HUES64 (cell line): ENCODE measurements at regions not wholly inside any gene's neighbourhood (a gene's known extent, or its start where the extent isn't known, plus 50 kb on each side); places are given as distances from the start of the nearest gene placed in this dataset.

ENCODE experiments used
- H3K27ac ChIP-seq: 2 replicates; pipeline ENCODE4 v1.7.0; 2013; ENCODE audit warnings: low read depth, low read length, inconsistent platforms
- H3K27me3 ChIP-seq: 2 replicates; pipeline ENCODE4 v1.6.1; 2013; ENCODE audit warnings: mild to moderate bottlenecking, low read length; ENCODE audit not compliant: insufficient read depth
- H3K36me3 ChIP-seq: 2 replicates; pipeline ENCODE4 v1.6.1; 2013; ENCODE audit warnings: mild to moderate bottlenecking, low read length; ENCODE audit not compliant: insufficient read depth
- H3K4me1 ChIP-seq: 2 replicates; pipeline ENCODE4 v1.6.1; 2013; ENCODE audit warnings: mild to moderate bottlenecking, low read length, moderate library complexity; ENCODE audit not compliant: insufficient read depth
- H3K4me3 ChIP-seq: 2 replicates; pipeline ENCODE4 v1.5.1; 2013; ENCODE audit warnings: mild to moderate bottlenecking, low read length, moderate library complexity
- H3K9ac ChIP-seq: 2 replicates; pipeline ENCODE4 v1.6.1; 2013; ENCODE audit warnings: mild to moderate bottlenecking, low read depth, low read length
- H3K9me3 ChIP-seq: 2 replicates; pipeline ENCODE4 v1.6.1; 2013; ENCODE audit warnings: low read depth, low read length; ENCODE audit not compliant: insufficient read depth
- WGBS: fragments of 150-250, 120-280 bp; methylation state at CpG from one replicate; pipeline ENCODE4 v1.1.7; 2013; ENCODE audit warnings: missing lambda C conversion rate; 5-methylcytosine and 5-hydroxymethylcytosine counted together

DNA sequence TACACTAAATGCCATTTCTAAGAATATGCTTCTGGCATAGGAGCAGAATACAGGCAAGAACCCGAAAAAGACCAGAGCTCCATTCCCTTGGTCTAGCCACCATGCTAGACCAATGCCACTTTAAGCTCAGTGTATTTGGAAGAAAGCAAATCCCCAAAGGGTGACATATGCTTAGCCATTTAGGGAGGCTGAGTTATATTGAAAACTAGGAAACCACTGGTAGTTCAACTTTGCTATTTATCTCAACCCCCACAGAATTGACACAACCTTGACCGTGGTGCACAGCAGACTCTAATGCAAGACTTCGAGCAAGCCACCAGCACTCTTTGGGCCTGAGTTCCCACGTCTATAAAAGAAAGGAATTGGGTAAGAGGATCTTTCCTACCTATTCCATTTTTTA, 167.9 kb downstream of the ADSS2 start:
- Histone ChIP-seq H3K27me3 (no peaks in the 10 kb centered on the region), H3K36me3 (no peaks in the 10 kb centered on the region), H3K9me3 (0 out of 2 replicates have a peak, but pooled peaks cover under 1% of the 10 kb centered on the region), H3K4me1 (no peaks in the 10 kb centered on the region), H3K4me3 (no peak overlapping the region), H3K9ac (no peak overlapping the region), H3K27ac (no peak overlapping the region)
- WGBS: 94% methylated on average over 3 of the region's 4 CpGs

DNA sequence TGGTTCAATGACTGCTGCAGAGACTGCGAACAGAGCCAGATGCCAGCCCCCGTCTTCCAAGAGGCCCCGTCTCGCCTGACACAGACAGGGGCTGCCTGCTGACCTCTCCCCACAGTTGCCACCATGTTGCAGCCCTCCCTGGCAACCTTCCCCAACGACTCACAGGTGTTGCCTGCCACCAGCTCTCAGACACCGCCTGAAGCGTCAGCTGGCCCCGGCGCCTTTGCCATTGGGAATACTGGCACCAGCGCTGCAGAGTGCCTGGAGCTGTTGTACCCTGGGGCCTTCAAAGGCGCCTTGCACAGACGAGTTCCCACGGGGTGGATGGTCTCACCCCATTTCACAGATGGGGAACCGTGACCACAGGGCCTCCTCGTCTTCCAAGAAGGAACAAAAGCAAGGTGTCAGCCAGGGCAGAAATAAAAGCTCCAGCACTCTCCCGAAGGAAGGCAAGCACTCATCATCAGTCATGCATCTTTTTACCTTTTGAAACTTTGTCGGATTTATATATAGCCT, 167.0 kb downstream of the ADSS2 start:
- Histone ChIP-seq H3K4me1 (no peaks in the 10 kb centered on the region), H3K27ac (no peak overlapping the region), H3K36me3 (no peaks in the 10 kb centered on the region), H3K9me3 (0 out of 2 replicates have a peak, but pooled peaks cover 3% of the 10 kb centered on the region), H3K9ac (no peak overlapping the region), H3K4me3 (no peak overlapping the region), H3K27me3 (no peaks in the 10 kb centered on the region)
- WGBS: 94% methylated on average over 17 of the region's 17 CpGs

DNA sequence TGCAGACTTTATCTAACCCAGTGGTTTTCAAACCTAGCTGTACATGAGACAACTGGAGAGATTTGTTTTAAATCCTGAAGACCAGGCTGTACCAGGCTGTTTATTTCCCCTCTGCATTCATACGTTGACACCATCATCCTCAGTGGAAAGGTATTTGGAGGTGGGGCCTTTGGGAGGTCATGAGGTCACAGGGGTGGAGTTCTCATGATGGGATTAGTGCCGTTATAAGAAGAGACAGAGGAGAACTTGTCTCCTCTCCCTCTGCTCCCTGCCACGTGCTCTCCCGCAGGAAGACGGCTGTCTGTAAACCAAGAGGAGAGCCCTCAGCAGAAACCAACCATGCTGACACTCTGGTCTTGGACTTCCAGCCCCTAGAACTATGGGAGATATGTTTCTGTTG, 165.4 kb downstream of the ADSS2 start:
- Histone ChIP-seq H3K27me3 (no peaks in the 10 kb centered on the region), H3K27ac (no peak overlapping the region), H3K4me1 (no peaks in the 10 kb centered on the region), H3K36me3 (no peaks in the 10 kb centered on the region), H3K9ac (no peak overlapping the region), H3K4me3 (no peak overlapping the region), H3K9me3 (0 out of 2 replicates have a peak, but pooled peaks cover 3% of the 10 kb centered on the region)
- 84% methylated on average over 5 of the region's 5 CpGs for WGBS

DNA sequence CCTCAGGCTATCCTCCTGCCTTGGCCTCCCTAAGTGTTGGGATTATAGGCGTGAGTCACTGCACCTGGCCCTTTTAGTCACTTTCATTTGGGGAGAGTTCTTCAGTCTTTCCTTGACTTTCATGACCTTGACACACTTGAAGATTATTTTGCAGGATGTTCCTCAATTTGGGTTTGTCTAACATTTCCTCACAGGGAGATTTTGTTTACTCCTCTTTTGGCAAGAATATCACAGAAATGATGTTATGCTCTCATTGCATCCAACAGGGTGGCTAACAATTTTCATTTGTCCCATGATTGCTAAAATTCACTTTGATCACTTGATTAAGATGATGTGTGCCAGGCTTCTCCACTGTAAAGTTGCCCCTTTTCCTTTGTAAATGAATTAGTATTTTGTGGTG, 164.0 kb downstream of the ADSS2 start:
- Histone ChIP-seq H3K9ac (no peak overlapping the region), H3K27ac (no peak overlapping the region), H3K9me3 (0 out of 2 replicates have a peak, but pooled peaks cover 3% of the 10 kb centered on the region), H3K36me3 (no peaks in the 10 kb centered on the region), H3K4me1 (no peaks in the 10 kb centered on the region), H3K4me3 (no peak overlapping the region), H3K27me3 (no peaks in the 10 kb centered on the region)
- 100% methylated on average over 1 of the region's 1 CpG for WGBS

DNA sequence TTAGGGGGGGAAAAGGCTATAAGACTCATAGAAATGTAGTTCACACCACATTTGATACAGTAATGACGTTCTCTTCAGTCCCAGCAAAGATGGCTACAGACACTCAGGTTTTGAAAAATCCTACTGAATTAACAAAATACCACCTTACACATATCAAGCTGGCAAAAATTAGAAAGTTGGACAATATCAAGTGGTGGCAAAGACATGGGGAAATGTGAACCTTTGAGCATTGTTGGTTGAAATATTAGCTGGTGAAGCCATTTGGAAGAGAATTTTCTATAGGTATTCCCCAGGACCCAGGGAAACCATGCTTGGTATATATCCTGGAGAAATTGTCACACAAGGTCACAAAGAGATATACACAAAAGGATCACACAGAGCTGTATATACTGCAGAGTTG, 163.0 kb downstream of the ADSS2 start:
- Histone ChIP-seq H3K9me3 (0 out of 2 replicates have a peak, but pooled peaks cover 3% of the 10 kb centered on the region), H3K27ac (no peak overlapping the region)
- 94% methylated on average over 1 of the region's 1 CpG for WGBS

DNA sequence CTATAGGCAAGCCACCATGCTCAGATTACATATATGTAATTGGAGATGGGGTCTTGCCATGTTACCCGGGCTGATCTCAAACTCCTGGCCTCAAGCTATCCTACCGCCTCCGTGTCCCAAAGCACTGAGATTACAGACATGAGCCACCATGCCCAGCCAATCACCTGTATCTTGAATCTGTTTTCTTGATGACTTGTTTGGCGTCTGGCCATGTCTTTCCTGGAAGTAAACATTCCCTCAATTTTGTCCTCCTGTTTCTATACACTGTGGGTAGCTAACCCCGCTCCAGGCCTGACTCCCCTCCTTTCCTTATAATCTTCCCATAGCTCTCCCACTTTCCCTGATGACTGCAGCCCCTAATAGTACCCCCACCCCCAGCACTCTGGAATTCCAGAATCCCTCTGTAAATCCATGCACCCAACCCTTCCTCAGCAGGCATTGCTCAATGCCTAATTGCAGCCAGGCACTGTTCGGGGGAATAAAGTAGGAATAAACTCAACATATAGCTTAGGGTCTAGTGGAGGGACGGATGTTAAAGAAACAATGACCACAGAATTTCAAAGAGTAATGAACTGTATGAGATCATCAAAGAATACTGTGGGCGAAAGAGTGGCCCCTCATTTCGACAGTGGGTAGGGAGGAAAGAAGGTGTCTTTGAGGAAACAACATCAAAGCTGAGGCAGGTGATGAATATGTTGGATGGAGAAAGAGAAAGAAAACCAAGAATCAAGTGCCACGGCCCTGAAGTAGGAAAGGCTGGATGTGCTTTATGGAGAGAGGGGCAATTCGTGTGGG, 161.5 kb downstream of the ADSS2 start:
- 93% methylated on average over 11 of the region's 11 CpGs for WGBS
- no peaks in the 10 kb centered on the region for H3K4me1 ChIP-seq
- H3K9me3 ChIP-seq: 0 out of 2 replicates have a peak, but pooled peaks cover 3% of the 10 kb centered on the region

More for the DNA sequence above, 163.0 kb downstream of the ADSS2 start:
- H3K27me3 ChIP-seq: no peaks in the 10 kb centered on the region
- H3K9ac ChIP-seq: no peak overlapping the region
- no peaks in the 10 kb centered on the region for H3K36me3 ChIP-seq
- no peaks in the 10 kb centered on the region for H3K4me1 ChIP-seq
- H3K4me3 ChIP-seq: no peak overlapping the region

DNA sequence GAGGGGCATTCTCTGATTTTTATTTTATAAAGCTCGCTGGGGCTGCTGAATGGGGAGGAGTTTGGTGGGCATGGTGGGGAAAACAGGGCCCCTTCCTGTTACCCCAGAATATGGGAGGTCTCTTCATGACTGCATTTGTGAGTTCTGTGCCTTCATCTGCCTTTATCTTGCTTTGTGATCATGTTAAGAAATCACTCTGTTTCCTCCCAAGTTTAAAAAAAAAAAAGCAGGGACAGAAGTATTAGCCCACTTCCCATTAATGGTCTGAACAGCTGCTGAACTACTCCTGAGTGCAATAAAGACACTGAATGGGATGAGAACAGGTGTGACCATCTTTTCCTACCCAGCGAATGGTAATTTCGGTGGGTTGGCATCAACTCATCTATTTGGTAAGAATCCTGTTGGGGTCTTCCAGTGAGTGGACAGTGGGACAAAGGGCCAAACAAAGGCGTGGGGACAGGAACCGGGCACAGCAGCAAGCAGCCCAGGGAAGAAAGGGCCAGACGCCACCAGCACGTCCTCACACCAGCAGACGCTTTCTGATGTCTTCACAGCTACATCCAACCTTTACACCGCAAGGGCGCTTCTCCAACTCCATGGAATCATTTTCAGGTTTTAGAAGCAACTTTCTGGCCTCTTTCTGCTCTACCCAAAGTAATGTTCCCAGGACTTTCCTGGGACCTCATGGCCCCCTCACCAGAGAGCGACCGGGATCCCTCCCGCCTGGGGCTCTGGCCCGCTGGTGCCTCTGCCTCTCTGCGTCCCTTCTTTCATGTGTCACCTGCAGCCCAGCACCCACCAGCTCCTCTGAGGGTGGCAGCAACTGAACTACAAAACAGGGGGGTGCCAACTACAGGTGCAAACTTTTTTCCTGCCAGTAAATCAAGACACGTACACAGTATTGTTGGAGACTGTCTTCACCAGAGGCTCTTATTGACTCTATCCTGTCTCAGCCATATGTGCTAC, 160.2 kb downstream of the ADSS2 start:
- no peaks in the 10 kb centered on the region for H3K36me3 ChIP-seq
- no peak overlapping the region for H3K9ac ChIP-seq
- H3K27ac ChIP-seq: no peak overlapping the region
- no peak overlapping the region for H3K4me3 ChIP-seq
- H3K4me1 ChIP-seq: no peaks in the 10 kb centered on the region
- H3K27me3 ChIP-seq: no peaks in the 10 kb centered on the region
- 0 out of 2 replicates have a peak, but pooled peaks cover 3% of the 10 kb centered on the region for H3K9me3 ChIP-seq
- 95% methylated on average over 16 of the region's 16 CpGs for WGBS

More for the DNA sequence above, 161.5 kb downstream of the ADSS2 start:
- no peak overlapping the region for H3K9ac ChIP-seq
- no peaks in the 10 kb centered on the region for H3K27me3 ChIP-seq
- H3K36me3 ChIP-seq: no peaks in the 10 kb centered on the region
- no peak overlapping the region for H3K27ac ChIP-seq
- no peak overlapping the region for H3K4me3 ChIP-seq

DNA sequence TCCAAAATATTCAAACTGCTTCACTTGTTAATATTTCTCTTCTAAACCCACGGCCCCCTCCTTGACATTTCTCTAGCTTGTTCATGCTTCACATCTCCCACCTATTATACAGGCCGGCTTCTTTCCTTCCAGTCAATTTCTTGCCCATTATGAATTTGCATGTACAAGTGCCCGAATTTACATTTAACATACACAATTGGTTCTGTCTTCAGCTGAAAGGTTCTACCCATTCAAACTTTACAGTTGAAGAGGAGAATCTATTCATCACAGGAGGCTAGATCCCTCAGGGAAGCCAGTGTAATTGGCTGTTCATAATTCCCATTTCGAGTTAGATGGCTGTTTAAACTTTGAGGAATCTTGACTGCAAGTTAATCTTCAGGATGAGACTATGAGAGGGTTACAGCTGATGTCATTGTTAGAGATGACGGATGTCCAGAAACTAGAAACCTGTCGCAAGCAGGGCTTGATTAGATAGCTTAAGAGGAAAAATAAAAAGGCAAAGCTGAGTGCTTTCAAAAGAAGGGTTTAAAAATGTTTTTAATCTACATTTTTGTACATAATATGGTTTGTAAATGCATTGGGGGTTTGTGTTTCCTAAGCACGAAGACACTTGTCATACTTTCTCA, 157.0 kb downstream of the ADSS2 start:
- Histone ChIP-seq H3K4me3 (no peak overlapping the region), H3K9ac (no peak overlapping the region), H3K27ac (no peak overlapping the region), H3K9me3 (no peaks in the 10 kb centered on the region), H3K27me3 (no peaks in the 10 kb centered on the region), H3K4me1 (peaks cover 3% of the 10 kb centered on the region), H3K36me3 (no peaks in the 10 kb centered on the region)
- 89% methylated on average over 6 of the region's 7 CpGs for WGBS

DNA sequence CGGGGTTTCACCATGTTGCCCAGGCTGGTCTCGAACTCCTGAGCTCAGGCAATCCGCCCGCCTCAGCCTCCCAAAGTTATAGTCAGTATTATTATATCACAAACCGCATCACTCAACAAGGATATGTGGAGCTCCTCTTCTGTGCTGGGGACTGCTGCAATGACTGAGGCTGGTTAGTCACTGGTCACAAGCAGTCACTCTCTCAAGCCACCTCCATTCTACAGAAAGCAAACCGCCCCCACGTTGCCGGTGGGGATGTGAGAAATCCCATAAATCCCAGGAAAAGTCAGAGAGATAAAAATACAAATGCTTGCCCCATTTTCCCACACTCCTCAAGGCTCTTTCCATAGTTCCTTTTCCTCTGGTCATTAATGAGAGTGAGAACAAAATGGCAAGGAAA, 155.7 kb downstream of the ADSS2 start:
- H3K4me1 ChIP-seq: peaks cover 3% of the 10 kb centered on the region
- H3K9ac ChIP-seq: no peak overlapping the region
- H3K36me3 ChIP-seq: no peaks in the 10 kb centered on the region
- H3K4me3 ChIP-seq: no peak overlapping the region
- H3K27me3 ChIP-seq: no peaks in the 10 kb centered on the region
- no peak overlapping the region for H3K27ac ChIP-seq
- no peaks in the 10 kb centered on the region for H3K9me3 ChIP-seq
- WGBS: 94% methylated on average over 8 of the region's 8 CpGs

DNA sequence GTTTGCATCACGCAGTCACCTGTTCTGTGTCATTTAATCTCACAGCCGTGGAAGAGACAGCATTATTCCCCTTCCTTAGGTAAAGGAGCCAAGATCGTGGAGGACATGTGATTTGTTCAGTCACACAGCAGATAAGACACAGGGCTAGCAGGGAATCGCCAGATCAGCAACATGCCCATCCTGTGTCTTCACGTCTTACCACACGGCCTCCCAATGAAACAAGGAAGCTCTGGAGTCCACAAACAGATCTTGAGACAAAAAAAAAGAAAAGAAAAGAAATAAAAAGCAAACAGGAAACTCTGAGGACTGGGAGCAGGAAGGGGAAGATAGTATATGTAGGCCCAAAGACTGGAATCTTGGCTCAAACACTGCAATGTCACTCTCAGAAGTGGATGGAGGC, 155.3 kb downstream of the ADSS2 start:
- H3K36me3 ChIP-seq: no peaks in the 10 kb centered on the region
- H3K9me3 ChIP-seq: no peaks in the 10 kb centered on the region
- WGBS: 95% methylated on average over 6 of the region's 6 CpGs
- no peak overlapping the region for H3K4me3 ChIP-seq
- no peaks in the 10 kb centered on the region for H3K27me3 ChIP-seq
- H3K9ac ChIP-seq: no peak overlapping the region
- H3K4me1 ChIP-seq: peaks cover 3% of the 10 kb centered on the region
- H3K27ac ChIP-seq: no peak overlapping the region
